Pancreas (tissue), 10 donors: ENCODE measurements at regions not wholly inside any gene's neighbourhood (a gene's known extent, or its start where the extent isn't known, plus 50 kb on each side); places are given as distances from the start of the nearest gene placed in this dataset.

Source experiments
- ATAC-seq, 4 donors: fragments of 200-7000 bp; cut with Tn5 transposase; one replicate each; pipeline versions ENCODE4 v1.8.0 to v1.9.1; 2020; ENCODE audit warnings: mild to moderate bottlenecking in 4 of 4, moderate library complexity in 4 of 4
- DNase-seq, 6 donors: peaks; one replicate each; pipeline ENCODE4 v3.0.0-alpha.2; 2020
- FAIRE-seq: peaks from 2 replicates; lab custom pipeline; 2012; peaks lifted over from hg19 to GRCh38; lab: Jason Lieb, UNC
- H3K27ac ChIP-seq, 4 donors: fragments of 200-600 bp; sonication (generic); 1 replicate in 3 of 4; 2 replicates in 1 of 4; pipeline versions ENCODE4 v1.5.0 to v1.8.0; 2020
- H3K27me3 ChIP-seq, 4 donors: fragments of 200-600 bp; one replicate each; pipeline ENCODE4 v1.8.0; 2021
- H3K36me3 ChIP-seq, 3 donors: fragments of 200-600 bp; sonication (generic) in 1 of 3; one replicate each; pipeline versions ENCODE4 v1.5.0 to v1.8.0; 2020 to 2021
- H3K4me1 ChIP-seq, 3 donors: fragments of 200-600 bp; one replicate each; pipeline ENCODE4 v1.8.0; 2021
- H3K4me3 ChIP-seq, 4 donors: fragments of 200-600 bp; sonication (generic) in 2 of 4; one replicate each; pipeline versions ENCODE4 v1.5.0 to v1.8.0; 2020 to 2021
- H3K9me3 ChIP-seq, 4 donors: fragments of 200-600 bp; one replicate each; pipeline ENCODE4 v1.8.0; 2021
- CTCF ChIP-seq, 4 donors: fragments of 200-600 bp; sonication (generic) in 3 of 4; IDR thresholded peaks; one replicate each; pipeline versions ENCODE4 v1.5.0 to v1.8.0; 2021; ENCODE audit warnings: antibody characterized with exemption in 4 of 4
- WGBS, 2 donors: extraction: QIAGEN DNeasy Blood & Tissue Kit; methylation state at CpG; one replicate each; pipeline ENCODE4 v1.1.7; 2013; 5-methylcytosine and 5-hydroxymethylcytosine counted together
- intact Hi-C, 3 donors: fragments of 100-400 bp; cut with DNase I; formaldehyde crosslinking; loops; one replicate each; pipeline versions ENCODE4 v1.11.1 to v1.14.2; 2022
- donor health status: healthy with polysubstance abuse.
- donor health status: DM: no; HTN: no; CAD: no; lungs with moderate emphysema.
- donor health status: DM: no; HTN: no; CAD: no.
- donor health status: control.
- donor health status: control.
- donor health status: Bipolar disorder and iron deficiency.
- donor health status: DM: yes; HTN: yes; CAD: no.
- donor health status: DM: no; HTN: no; CAD: no.
- donor health status: DM: no; HTN: no; CAD: no.
- donor health status: DM: yes; HTN: yes; CAD: no.

- Histone ChIP-seq H3K4me1 (peaks cover 0 to 4% (median 2%) of the 10 kb centered on the region in 3 donors), H3K4me3 (no peak overlapping the region), H3K36me3 (no peaks in the 10 kb centered on the region), H3K9me3 (no peaks in the 10 kb centered on the region), H3K27me3 (no peaks in the 10 kb centered on the region), H3K27ac (no peak overlapping the region)
- no peak for DNase-seq
- FAIRE-seq, result no peak
- no peak for ATAC-seq
- 85 to 95% methylated on average over 4 of the region's 4 CpGs for WGBS, 2 donors
- intact Hi-C loops, result no loop called here
- no peak for TF ChIP-seq CTCF (IDR thresholded peaks at IDR 0.05)
Observed at GRCh38 chr15:62541250-62541649, 376.2 kb upstream of the C2CD4B start.

- ATAC-seq, result no peak
- no peak for FAIRE-seq
- H3K4me3 ChIP-seq, result no peak overlapping the region
- WGBS, 2 donors, result 84 to 85% methylated on average over 6 of the region's 6 CpGs
- no peaks in the 10 kb centered on the region for H3K36me3 ChIP-seq
- intact Hi-C loops, result no loop called here
- peaks cover 0 to 9% (median 2%) of the 10 kb centered on the region in 3 donors for H3K4me1 ChIP-seq
- no peaks in the 10 kb centered on the region for H3K27me3 ChIP-seq
- TF ChIP-seq CTCF (IDR thresholded peaks at IDR 0.05), result no peak
- H3K27ac ChIP-seq, result no peak overlapping the region
- DNase-seq, result no peak
- H3K9me3 ChIP-seq, result no peaks in the 10 kb centered on the region
Observed at GRCh38 chr15:62541846-62542245, 376.8 kb upstream of the C2CD4B start.

- intact Hi-C loops, result no loop called here
- WGBS, 2 donors, result 96 to 98% methylated on average over 3 of the region's 3 CpGs
Observed at GRCh38 chr15:62544446-62544845, 379.4 kb upstream of the C2CD4B start.

GRCh38 chr15:62545467-62546227 is 380.6 kb upstream of the C2CD4B start:
- H3K4me3 ChIP-seq, result no peak overlapping the region
- intact Hi-C loops, result no loop called here
- H3K27me3 ChIP-seq, result no peaks in the 10 kb centered on the region
- no peak for TF ChIP-seq CTCF (IDR thresholded peaks at IDR 0.05)
- H3K4me1 ChIP-seq, result peaks cover 0 to 9% (median 2%) of the 10 kb centered on the region in 3 donors
- no peaks in the 10 kb centered on the region for H3K9me3 ChIP-seq
- peak in 3 of 6 donors; percentile 21 to 53 (median 26) for DNase-seq
- 33 to 43% methylated on average over 4 of the region's 4 CpGs for WGBS, 2 donors
- no peak for FAIRE-seq
- no peak overlapping the region for H3K27ac ChIP-seq
- peak; percentile 63 to 82 (median 74) for ATAC-seq
- no peaks in the 10 kb centered on the region for H3K36me3 ChIP-seq

More at GRCh38 chr15:62544446-62544845, 379.4 kb upstream of the C2CD4B start:
- FAIRE-seq (no peak), ATAC-seq (no peak), DNase-seq (no peak)
- H3K4me3 ChIP-seq, result no peak overlapping the region
- TF ChIP-seq CTCF (IDR thresholded peaks at IDR 0.05), result no peak
- H3K9me3 ChIP-seq, result no peaks in the 10 kb centered on the region
- H3K4me1 ChIP-seq, result peaks cover 0 to 9% (median 2%) of the 10 kb centered on the region in 3 donors
- H3K27me3 ChIP-seq, result no peaks in the 10 kb centered on the region
- no peaks in the 10 kb centered on the region for H3K36me3 ChIP-seq
- H3K27ac ChIP-seq, result no peak overlapping the region

- ATAC-seq (no peak), FAIRE-seq (no peak), DNase-seq (no peak)
- Histone ChIP-seq H3K4me1 (peaks cover 0 to 9% (median 2%) of the 10 kb centered on the region in 3 donors), H3K36me3 (no peaks in the 10 kb centered on the region), H3K9me3 (no peaks in the 10 kb centered on the region), H3K4me3 (no peak overlapping the region), H3K27me3 (no peaks in the 10 kb centered on the region), H3K27ac (no peak overlapping the region)
- 83 to 87% methylated on average over 4 of the region's 4 CpGs for WGBS, 2 donors
- intact Hi-C loops, result no loop called here
- TF ChIP-seq CTCF (IDR thresholded peaks at IDR 0.05), result no peak
Observed at GRCh38 chr15:62546628-62547027, 381.5 kb upstream of the C2CD4B start.
